Cardiac fibroblast (primary cell): ENCODE measurements at regions not wholly inside any gene's neighbourhood (a gene's known extent, or its start where the extent isn't known, plus 50 kb on each side); places are given as distances from the start of the nearest gene placed in this dataset.
A peak's percentile ranks its signal among the peaks of the same experiment; 100 is the strongest.

Experiments used
- DNase-seq, 2 donors: peaks; one replicate each; pipeline versions ENCODE4 v3.0.0 to v3.0.0-alpha.2; 2010; ENCODE audit warnings: low read depth in 2 of 2
- H3K4me3 ChIP-seq, 2 donors: replicated peaks in 1 of 2; 1 replicate in 1 of 2; 2 replicates in 1 of 2; pipeline ENCODE4 v1.5.1; 2011; ENCODE audit warnings: low read depth in 2 of 2, low read length in 2 of 2, mild to moderate bottlenecking in 2 of 2, moderate library complexity in 1 of 2
- CTCF ChIP-seq: IDR thresholded peaks from one replicate; pipeline ENCODE4 v1.5.1; 2011; ENCODE audit warnings: low read depth, mild to moderate bottlenecking, low read length, inconsistent platforms

GRCh38 chr4:170610434-170610833 is 520.7 kb upstream of the AADAT start:
- DNase-seq: peak in 1 of 2 donors; percentile 8
- no peak overlapping the region for H3K4me3 ChIP-seq
- TF ChIP-seq CTCF: no peak

GRCh38 chr4:170599894-170600293 is 510.1 kb upstream of the AADAT start:
- no peak overlapping the region for H3K4me3 ChIP-seq
- no peak for TF ChIP-seq CTCF
- DNase-seq: no peak

GRCh38 chr4:170591076-170591475 is 501.3 kb upstream of the AADAT start:
- peak in 1 of 2 donors; percentile 4 for DNase-seq
- H3K4me3 ChIP-seq: no peak overlapping the region
- no peak for TF ChIP-seq CTCF

GRCh38 chr4:170589597-170590191 is 499.9 kb upstream of the AADAT start:
- peak; percentile 1 for TF ChIP-seq CTCF
- peak in 1 of 2 donors; percentile 20 for DNase-seq
- H3K4me3 ChIP-seq: no peak overlapping the region

- TF ChIP-seq CTCF: no peak
- DNase-seq: no peak
- H3K4me3 ChIP-seq: no peak overlapping the region
Measured at GRCh38 chr4:170581969-170582368, 492.2 kb upstream of the AADAT start.

- no peak overlapping the region for H3K4me3 ChIP-seq
- no peak for DNase-seq
- TF ChIP-seq CTCF: no peak
Measured at GRCh38 chr4:170581322-170581721, 491.6 kb upstream of the AADAT start.

GRCh38 chr4:170580651-170581050 is 490.9 kb upstream of the AADAT start:
- no peak for TF ChIP-seq CTCF
- H3K4me3 ChIP-seq: no peak overlapping the region
- DNase-seq: no peak
